HG03571 (cell line): ENCODE measurements at regions not wholly inside any gene's neighbourhood (a gene's known extent, or its start where the extent isn't known, plus 50 kb on each side); places are given as distances from the start of the nearest gene placed in this dataset.

ENCODE experiments used
- ATAC-seq: cut with Tn5 transposase; IDR thresholded peaks from one replicate; pipeline ENCODE4 v1.9.1; 2021; ENCODE audit not compliant: unreplicated experiment

- no peak for ATAC-seq
Observed at GRCh38 chr4:45119376-45119775, 393.0 kb upstream of the GNPDA2 start.

- no peak for ATAC-seq
Observed at GRCh38 chr4:45102716-45103115, 376.4 kb upstream of the GNPDA2 start.

- ATAC-seq, result no peak
Observed at GRCh38 chr4:45100956-45101818, 374.8 kb upstream of the GNPDA2 start.

GRCh38 chr4:45099471-45099870 is 373.1 kb upstream of the GNPDA2 start:
- ATAC-seq, result no peak

GRCh38 chr4:45094684-45095083 is 368.3 kb upstream of the GNPDA2 start:
- ATAC-seq, result no peak

- ATAC-seq, result no peak
Observed at GRCh38 chr4:45082101-45082500, 355.7 kb upstream of the GNPDA2 start.

- ATAC-seq, result no peak
Observed at GRCh38 chr4:45079616-45080015, 353.3 kb upstream of the GNPDA2 start.

- ATAC-seq, result no peak
Observed at GRCh38 chr4:45078201-45078600, 351.8 kb upstream of the GNPDA2 start.

GRCh38 chr4:45072981-45073380 is 346.6 kb upstream of the GNPDA2 start:
- ATAC-seq, result no peak

GRCh38 chr4:45064741-45065140 is 338.4 kb upstream of the GNPDA2 start:
- ATAC-seq, result no peak

- no peak for ATAC-seq
Observed at GRCh38 chr4:45063696-45064095, 337.3 kb upstream of the GNPDA2 start.

- ATAC-seq, result no peak
Observed at GRCh38 chr4:45062935-45063545, 336.7 kb upstream of the GNPDA2 start.

- ATAC-seq, result no peak
Observed at GRCh38 chr4:45043911-45044310, 317.6 kb upstream of the GNPDA2 start.

- no peak for ATAC-seq
Observed at GRCh38 chr4:45036677-45037076, 310.3 kb upstream of the GNPDA2 start.

- no peak for ATAC-seq
Observed at GRCh38 chr4:45033676-45034419, 307.5 kb upstream of the GNPDA2 start.

- no peak for ATAC-seq
Observed at GRCh38 chr4:45030059-45030458, 303.7 kb upstream of the GNPDA2 start.

- ATAC-seq, result no peak
Observed at GRCh38 chr4:45007508-45007907, 281.2 kb upstream of the GNPDA2 start.

GRCh38 chr4:45006078-45006477 is 279.7 kb upstream of the GNPDA2 start:
- ATAC-seq, result no peak

- ATAC-seq, result no peak
Observed at GRCh38 chr4:45004847-45005565, 278.6 kb upstream of the GNPDA2 start.

GRCh38 chr4:45004326-45004725 is 278.0 kb upstream of the GNPDA2 start:
- no peak for ATAC-seq

GRCh38 chr4:44996276-44996845 is 270.0 kb upstream of the GNPDA2 start:
- ATAC-seq, result no peak
